Progenitor cell of endocrine pancreas (in vitro differentiated cells): ENCODE measurements at regions not wholly inside any gene's neighbourhood (a gene's known extent, or its start where the extent isn't known, plus 50 kb on each side); places are given as distances from the start of the nearest gene placed in this dataset.

ENCODE experiments used
- DNase-seq: peaks from one replicate; pipeline ENCODE4 v3.0.0; 2021; ENCODE audit warnings: low spot score; ENCODE audit not compliant: unreplicated experiment
- H3K27ac Mint-ChIP-seq: 2 replicates; pipeline ENCODE4 v1.8.0; 2021; ENCODE audit warnings: mild to moderate bottlenecking, moderate library complexity, mixed read lengths
- H3K27me3 Mint-ChIP-seq: 2 replicates; pipeline ENCODE4 v1.8.0; 2021; ENCODE audit warnings: mixed read lengths
- H3K36me3 Mint-ChIP-seq: 2 replicates; pipeline ENCODE4 v1.8.0; 2022; ENCODE audit warnings: mixed read lengths; ENCODE audit not compliant: insufficient read depth
- H3K4me1 Mint-ChIP-seq: 2 replicates; pipeline ENCODE4 v1.8.0; 2021; ENCODE audit warnings: low read depth, mixed read lengths
- H3K4me3 Mint-ChIP-seq: 2 replicates; pipeline ENCODE4 v1.8.0; 2021; ENCODE audit warnings: low read depth, mild to moderate bottlenecking, moderate library complexity, mixed read lengths
- H3K9me3 Mint-ChIP-seq: 2 replicates; pipeline ENCODE4 v1.8.0; 2021; ENCODE audit warnings: low read depth, mixed read lengths
- TF ChIP-seq, protein P1 (sequence below): fragments of 200-600 bp; sonication (generic); IDR thresholded peaks from one replicate; pipeline ENCODE4 v1.5.0; 2021; ENCODE audit warnings: antibody characterized with exemption, mild to moderate bottlenecking; ENCODE audit not compliant: unreplicated experiment

- TF ChIP-seq, protein P1, sequence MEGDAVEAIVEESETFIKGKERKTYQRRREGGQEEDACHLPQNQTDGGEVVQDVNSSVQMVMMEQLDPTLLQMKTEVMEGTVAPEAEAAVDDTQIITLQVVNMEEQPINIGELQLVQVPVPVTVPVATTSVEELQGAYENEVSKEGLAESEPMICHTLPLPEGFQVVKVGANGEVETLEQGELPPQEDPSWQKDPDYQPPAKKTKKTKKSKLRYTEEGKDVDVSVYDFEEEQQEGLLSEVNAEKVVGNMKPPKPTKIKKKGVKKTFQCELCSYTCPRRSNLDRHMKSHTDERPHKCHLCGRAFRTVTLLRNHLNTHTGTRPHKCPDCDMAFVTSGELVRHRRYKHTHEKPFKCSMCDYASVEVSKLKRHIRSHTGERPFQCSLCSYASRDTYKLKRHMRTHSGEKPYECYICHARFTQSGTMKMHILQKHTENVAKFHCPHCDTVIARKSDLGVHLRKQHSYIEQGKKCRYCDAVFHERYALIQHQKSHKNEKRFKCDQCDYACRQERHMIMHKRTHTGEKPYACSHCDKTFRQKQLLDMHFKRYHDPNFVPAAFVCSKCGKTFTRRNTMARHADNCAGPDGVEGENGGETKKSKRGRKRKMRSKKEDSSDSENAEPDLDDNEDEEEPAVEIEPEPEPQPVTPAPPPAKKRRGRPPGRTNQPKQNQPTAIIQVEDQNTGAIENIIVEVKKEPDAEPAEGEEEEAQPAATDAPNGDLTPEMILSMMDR: no peak
- peaks cover 19% of the 10 kb centered on the region for H3K9me3 Mint-ChIP-seq
- H3K27ac Mint-ChIP-seq: no peak overlapping the region
- DNase-seq: no peak
- no peaks in the 10 kb centered on the region for H3K4me1 Mint-ChIP-seq
- H3K4me3 Mint-ChIP-seq: no peak overlapping the region
- peaks cover 1% of the 10 kb centered on the region for H3K36me3 Mint-ChIP-seq
- H3K27me3 Mint-ChIP-seq: no peaks in the 10 kb centered on the region
These were observed 151.6 kb upstream of the UBE2E2 start for GRCh38 chr3:23051240-23052140.

DNA sequence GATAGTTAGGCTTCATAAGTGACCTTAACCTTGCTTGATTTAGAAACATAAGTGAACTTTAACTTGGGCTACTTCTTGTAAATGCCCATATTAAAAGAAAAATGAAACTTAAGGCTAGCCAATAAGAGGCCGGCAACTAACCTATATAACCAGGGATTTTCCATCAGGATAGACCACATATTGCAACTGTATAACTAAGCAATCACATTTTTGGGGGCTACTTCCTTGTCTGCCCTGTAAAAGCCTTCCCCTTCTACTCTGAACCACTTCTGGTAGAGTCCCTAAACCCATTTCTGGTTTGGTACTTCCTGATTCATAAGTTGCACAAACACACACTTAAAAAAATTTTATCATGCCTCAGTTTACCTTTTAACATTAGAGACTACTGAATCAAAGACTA lies 150.9 kb upstream of the UBE2E2 start:
- Mint-ChIP-seq H3K36me3 (peaks cover 1% of the 10 kb centered on the region), H3K4me1 (no peaks in the 10 kb centered on the region), H3K27me3 (no peaks in the 10 kb centered on the region), H3K4me3 (no peak overlapping the region), H3K9me3 (peaks cover 12% of the 10 kb centered on the region), H3K27ac (no peak overlapping the region)
- TF ChIP-seq, protein P1: no peak
- no peak for DNase-seq

GRCh38 chr3:23052620-23053019 lies 150.5 kb upstream of the UBE2E2 start:
- TF ChIP-seq, protein P1: peak; percentile 18
- no peaks in the 10 kb centered on the region for H3K4me1 Mint-ChIP-seq
- H3K9me3 Mint-ChIP-seq: peaks cover 12% of the 10 kb centered on the region
- no peak overlapping the region for H3K4me3 Mint-ChIP-seq
- no peak for DNase-seq
- H3K27me3 Mint-ChIP-seq: no peaks in the 10 kb centered on the region
- H3K27ac Mint-ChIP-seq: no peak overlapping the region
- H3K36me3 Mint-ChIP-seq: no peaks in the 10 kb centered on the region

- H3K4me1 Mint-ChIP-seq: no peaks in the 10 kb centered on the region
- DNase-seq: no peak
- H3K27ac Mint-ChIP-seq: no peak overlapping the region
- TF ChIP-seq, protein P1: no peak
- H3K9me3 Mint-ChIP-seq: peaks cover 19% of the 10 kb centered on the region
- H3K4me3 Mint-ChIP-seq: no peak overlapping the region
- H3K27me3 Mint-ChIP-seq: no peaks in the 10 kb centered on the region
- peaks cover 1% of the 10 kb centered on the region for H3K36me3 Mint-ChIP-seq
These were observed 147.3 kb upstream of the UBE2E2 start for GRCh38 chr3:23055733-23056376.

DNA sequence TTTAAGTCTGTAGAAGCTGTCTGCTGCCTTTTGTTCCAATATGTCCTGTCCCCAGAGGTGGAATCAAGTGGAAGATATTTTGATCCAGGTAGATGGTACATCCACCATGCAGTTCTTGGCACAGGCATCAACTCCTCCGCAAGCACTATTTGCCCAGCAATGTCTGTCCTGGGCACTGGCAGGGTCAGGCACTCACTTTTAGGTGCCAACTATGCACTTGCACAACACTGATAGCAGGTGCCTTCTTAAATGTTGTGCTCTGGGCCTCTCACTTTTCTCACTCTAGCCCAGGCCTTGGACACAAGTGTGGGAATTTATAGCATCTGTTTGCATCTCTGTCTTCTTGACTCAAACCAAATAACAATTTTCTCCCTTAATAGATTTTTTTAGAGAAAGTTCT lies 140.5 kb upstream of the UBE2E2 start:
- Mint-ChIP-seq H3K27ac (no peak overlapping the region), H3K36me3 (peaks cover 1% of the 10 kb centered on the region), H3K27me3 (no peaks in the 10 kb centered on the region), H3K9me3 (peaks cover 15% of the 10 kb centered on the region), H3K4me3 (no peak overlapping the region), H3K4me1 (no peaks in the 10 kb centered on the region)
- DNase-seq: no peak
- TF ChIP-seq, protein P1: no peak
